Caco-2 (cell line): ENCODE measurements at regions not wholly inside any gene's neighbourhood (a gene's known extent, or its start where the extent isn't known, plus 50 kb on each side); places are given as distances from the start of the nearest gene placed in this dataset.

Experiments
- BruUV-seq: library from RNA; stranded (reverse); fragments of 400-500 nt; replicated peaks from 2 replicates; lab custom pipeline; 2021; lab: Mats Ljungman, UMichigan
- CTCF ChIA-PET: fragments of 300-600 bp; sonication (Branson Sonifier 250); formaldehyde crosslinking; loops from one replicate; lab custom pipeline; 2022; ENCODE audit warnings: antibody characterized with exemption; lab: Charles Lee
- POLR2A ChIA-PET: fragments of 300-600 bp; sonication (Branson Sonifier 250); formaldehyde crosslinking; loops from one replicate; lab custom pipeline; 2022; ENCODE audit warnings: antibody characterized with exemption; lab: Charles Lee
- DNase-seq, 2 experiments: peaks; one replicate each; pipeline versions ENCODE4 v3.0.0 to v3.0.0-alpha.2; 2020 to 2022
- H3K27me3 ChIP-seq: replicated peaks from 2 replicates; pipeline ENCODE4 v1.6.0; 2011; ENCODE audit warnings: low read length; ENCODE audit not compliant: control insufficient read depth, insufficient read depth
- H3K36me3 ChIP-seq: 2 replicates; pipeline ENCODE4 v1.5.1; 2011; ENCODE audit warnings: low read length; ENCODE audit not compliant: control insufficient read depth, insufficient read depth
- H3K4me1 ChIP-seq: fragments of 250-450 bp; sonication (Bioruptor Pico); 2 replicates; pipeline ENCODE4 v1.5.1; 2020; ENCODE audit warnings: mild to moderate bottlenecking
- H3K4me3 ChIP-seq: 2 replicates; pipeline ENCODE4 v1.5.1; 2011; ENCODE audit warnings: low read depth, mild to moderate bottlenecking, control low read depth, low read length
- H3K9me3 ChIP-seq: fragments of 250-450 bp; sonication (Bioruptor Pico); 2 replicates; pipeline ENCODE4 v1.5.1; 2020; ENCODE audit warnings: mild to moderate bottlenecking, moderate library complexity
- H3K27ac Mint-ChIP-seq: one replicate; pipeline ENCODE4 v1.8.0; 2022; ENCODE audit warnings: mixed read lengths; ENCODE audit not compliant: unreplicated experiment
- H3K27me3 Mint-ChIP-seq: one replicate; pipeline ENCODE4 v1.8.0; 2022; ENCODE audit warnings: mixed read lengths; ENCODE audit not compliant: insufficient read depth, unreplicated experiment
- H3K36me3 Mint-ChIP-seq: one replicate; pipeline ENCODE4 v1.8.0; 2022; ENCODE audit warnings: mild to moderate bottlenecking, mixed read lengths; ENCODE audit not compliant: insufficient read depth, unreplicated experiment
- H3K4me1 Mint-ChIP-seq: one replicate; pipeline ENCODE4 v1.8.0; 2022; ENCODE audit warnings: low read depth, mixed read lengths; ENCODE audit not compliant: unreplicated experiment
- H3K4me3 Mint-ChIP-seq: one replicate; pipeline ENCODE4 v1.8.0; 2022; ENCODE audit warnings: mild to moderate bottlenecking, moderate library complexity, mixed read lengths; ENCODE audit not compliant: unreplicated experiment
- H3K9me3 Mint-ChIP-seq: one replicate; pipeline ENCODE4 v1.8.0; 2022; ENCODE audit warnings: mixed read lengths; ENCODE audit not compliant: unreplicated experiment
- intact Hi-C: fragments of 100-400 bp; cut with micrococcal nuclease; formaldehyde crosslinking; loops from one replicate; pipeline ENCODE4 v1.10.0; 2022; ENCODE audit not compliant: unreplicated experiment
- TF ChIP-seq, protein P1 (sequence below), 2 experiments: fragments of 200-600 bp in 1 of 2; IDR thresholded peaks; 1 replicate in 1 of 2; 2 replicates in 1 of 2; pipeline versions ENCODE4 v1.5.1 to v1.8.0; 2011 to 2022; ENCODE audit warnings: antibody characterized with exemption in 1 of 2, control low read depth in 1 of 2, inconsistent platforms in 1 of 2, low read depth in 1 of 2, low read length in 1 of 2, mild to moderate bottlenecking in 1 of 2, moderate library complexity in 1 of 2; ENCODE audit not compliant: insufficient read depth in 1 of 2, severe bottlenecking in 1 of 2, unreplicated experiment in 1 of 2

DNA sequence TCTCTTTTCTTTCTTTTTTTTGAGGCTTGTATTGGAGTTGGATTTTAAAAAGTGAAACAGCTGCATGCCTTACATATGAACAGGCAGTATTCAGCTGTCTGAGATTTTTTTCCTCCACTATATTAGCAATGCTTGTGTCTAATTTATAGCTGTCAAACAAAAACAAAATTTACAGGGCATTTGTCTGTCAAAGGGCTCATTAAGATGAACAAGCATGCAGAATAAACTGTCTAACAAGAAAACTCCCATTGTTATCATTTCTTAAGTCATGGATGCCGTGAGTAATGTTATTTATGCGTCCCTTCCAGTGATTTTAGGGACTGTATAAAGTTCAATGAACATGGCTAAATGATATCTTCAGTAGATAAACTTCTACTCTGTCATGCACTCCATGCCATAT, 674.7 kb downstream of the PLCL1 start:
- H3K4me1 ChIP-seq, result no peaks in the 10 kb centered on the region
- TF ChIP-seq, protein P1, sequence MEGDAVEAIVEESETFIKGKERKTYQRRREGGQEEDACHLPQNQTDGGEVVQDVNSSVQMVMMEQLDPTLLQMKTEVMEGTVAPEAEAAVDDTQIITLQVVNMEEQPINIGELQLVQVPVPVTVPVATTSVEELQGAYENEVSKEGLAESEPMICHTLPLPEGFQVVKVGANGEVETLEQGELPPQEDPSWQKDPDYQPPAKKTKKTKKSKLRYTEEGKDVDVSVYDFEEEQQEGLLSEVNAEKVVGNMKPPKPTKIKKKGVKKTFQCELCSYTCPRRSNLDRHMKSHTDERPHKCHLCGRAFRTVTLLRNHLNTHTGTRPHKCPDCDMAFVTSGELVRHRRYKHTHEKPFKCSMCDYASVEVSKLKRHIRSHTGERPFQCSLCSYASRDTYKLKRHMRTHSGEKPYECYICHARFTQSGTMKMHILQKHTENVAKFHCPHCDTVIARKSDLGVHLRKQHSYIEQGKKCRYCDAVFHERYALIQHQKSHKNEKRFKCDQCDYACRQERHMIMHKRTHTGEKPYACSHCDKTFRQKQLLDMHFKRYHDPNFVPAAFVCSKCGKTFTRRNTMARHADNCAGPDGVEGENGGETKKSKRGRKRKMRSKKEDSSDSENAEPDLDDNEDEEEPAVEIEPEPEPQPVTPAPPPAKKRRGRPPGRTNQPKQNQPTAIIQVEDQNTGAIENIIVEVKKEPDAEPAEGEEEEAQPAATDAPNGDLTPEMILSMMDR (IDR thresholded peaks at IDR 0.05; ENCODE audit: insufficient read depth in 1 of 2, low read depth in 1 of 2, low read length in 1 of 2, severe bottlenecking in 1 of 2, unreplicated experiment in 1 of 2), result no peak
- Mint-ChIP-seq H3K27ac (no peak overlapping the region), H3K27me3 (no peaks in the 10 kb centered on the region), H3K4me3 (no peak overlapping the region), H3K9me3 (no peaks in the 10 kb centered on the region), H3K4me1 (no peaks in the 10 kb centered on the region), H3K36me3 (no peaks in the 10 kb centered on the region)
- H3K4me3 ChIP-seq, result no peak overlapping the region
- BruUV-seq, result no TSS peak
- no peak for DNase-seq
- intact Hi-C loops, result no loop called here
- H3K36me3 ChIP-seq, result no peaks in the 10 kb centered on the region
- POLR2A ChIA-PET, result no interaction called here
- CTCF ChIA-PET, result no interaction called here
- no peaks in the 10 kb centered on the region for H3K27me3 ChIP-seq
- no peaks in the 10 kb centered on the region for H3K9me3 ChIP-seq

DNA sequence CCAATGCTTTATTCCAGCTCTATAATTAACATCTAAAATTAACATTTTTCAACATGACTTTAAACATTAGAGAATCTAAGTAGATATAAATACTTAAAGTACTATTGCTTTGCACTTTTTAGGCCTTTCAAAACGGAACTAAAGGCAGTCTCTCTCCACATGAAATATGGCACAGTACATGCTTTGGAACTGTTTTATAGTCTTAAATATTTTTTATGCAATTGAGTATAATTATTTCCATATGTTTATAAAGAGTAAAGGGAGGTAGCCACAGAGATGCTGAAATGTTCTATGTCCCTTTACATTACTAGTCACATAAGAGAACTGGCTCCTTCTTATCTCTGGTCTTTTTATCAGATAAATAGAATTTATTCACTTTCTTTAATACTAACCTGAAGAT, 674.0 kb downstream of the PLCL1 start:
- intact Hi-C loops, result no loop called here
- DNase-seq, result no peak
- no peaks in the 10 kb centered on the region for H3K27me3 Mint-ChIP-seq
- no peaks in the 10 kb centered on the region for H3K36me3 Mint-ChIP-seq
- H3K4me3 Mint-ChIP-seq, result no peak overlapping the region
- POLR2A ChIA-PET, result no interaction called here
- Histone ChIP-seq H3K27me3 (no peaks in the 10 kb centered on the region), H3K36me3 (no peaks in the 10 kb centered on the region), H3K9me3 (no peaks in the 10 kb centered on the region), H3K4me3 (no peak overlapping the region), H3K4me1 (no peaks in the 10 kb centered on the region)
- no peak overlapping the region for H3K27ac Mint-ChIP-seq
- no peaks in the 10 kb centered on the region for H3K9me3 Mint-ChIP-seq
- H3K4me1 Mint-ChIP-seq, result no peaks in the 10 kb centered on the region
- no TSS peak for BruUV-seq
- TF ChIP-seq, protein P1 (IDR thresholded peaks at IDR 0.05; ENCODE audit: insufficient read depth in 1 of 2, low read depth in 1 of 2, low read length in 1 of 2, severe bottlenecking in 1 of 2, unreplicated experiment in 1 of 2), result no peak
- CTCF ChIA-PET, result no interaction called here

DNA sequence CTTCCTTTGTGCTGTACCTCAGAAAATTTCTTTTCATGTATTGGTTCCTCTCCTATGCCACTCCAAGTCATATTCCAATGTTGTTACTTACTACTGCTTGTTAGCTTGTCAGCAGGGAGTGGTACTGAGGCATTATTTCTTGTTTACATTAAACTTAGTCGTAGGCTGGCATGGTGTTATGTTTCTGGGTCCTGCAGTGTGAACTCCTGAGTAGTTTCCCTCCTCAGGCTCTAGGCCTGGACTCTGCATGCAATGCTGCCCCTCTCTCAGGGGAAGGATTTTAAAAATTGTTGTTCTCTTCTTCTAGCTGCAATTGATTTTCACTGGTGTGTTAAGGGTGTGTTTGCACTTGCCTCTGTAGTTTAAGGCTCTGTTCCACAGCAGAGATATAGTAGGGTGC, 671.6 kb downstream of the PLCL1 start:
- no peak for DNase-seq

More for the DNA sequence above, 671.6 kb downstream of the PLCL1 start:
- Histone ChIP-seq H3K9me3 (no peaks in the 10 kb centered on the region), H3K36me3 (no peaks in the 10 kb centered on the region), H3K4me1 (no peaks in the 10 kb centered on the region), H3K27me3 (no peaks in the 10 kb centered on the region), H3K4me3 (no peak overlapping the region)
- no peaks in the 10 kb centered on the region for H3K9me3 Mint-ChIP-seq
- no TSS peak for BruUV-seq
- TF ChIP-seq, protein P1 (IDR thresholded peaks at IDR 0.05; ENCODE audit: insufficient read depth in 1 of 2, low read depth in 1 of 2, low read length in 1 of 2, severe bottlenecking in 1 of 2, unreplicated experiment in 1 of 2), result no peak
- H3K36me3 Mint-ChIP-seq, result no peaks in the 10 kb centered on the region
- H3K4me3 Mint-ChIP-seq, result no peak overlapping the region
- H3K27ac Mint-ChIP-seq, result no peak overlapping the region
- intact Hi-C loops, result no loop called here
- ChIA-PET CTCF (no interaction called here), POLR2A (no interaction called here)
- no peaks in the 10 kb centered on the region for H3K4me1 Mint-ChIP-seq
- H3K27me3 Mint-ChIP-seq, result no peaks in the 10 kb centered on the region
